ENCODE measurements at regions not wholly inside any gene's neighbourhood (a gene's known extent, or its start where the extent isn't known, plus 50 kb on each side); places are given as distances from the start of the nearest gene placed in this dataset.

GRCh38 chrX:68936608-68937007, 107.8 kb downstream of the EFNB1 start:
- TF ChIP-seq CTCF (IDR thresholded peaks at IDR 0.05; ENCODE audit: extremely low read depth, missing control alignments), result no peak
- DNase-seq (ENCODE audit: low spot score), result no peak

- TF ChIP-seq CTCF (IDR thresholded peaks at IDR 0.05; ENCODE audit: extremely low read depth, missing control alignments), result no peak
- no peak for DNase-seq (ENCODE audit: low spot score)
These were observed 107.3 kb downstream of the EFNB1 start for GRCh38 chrX:68936126-68936525.

- TF ChIP-seq CTCF (IDR thresholded peaks at IDR 0.05; ENCODE audit: extremely low read depth, missing control alignments), result no peak
- no peak for DNase-seq (ENCODE audit: low spot score)
These were observed 106.5 kb downstream of the EFNB1 start for GRCh38 chrX:68935362-68935761.

GRCh38 chrX:68934922-68935321, 106.1 kb downstream of the EFNB1 start:
- TF ChIP-seq CTCF (IDR thresholded peaks at IDR 0.05; ENCODE audit: extremely low read depth, missing control alignments), result no peak

GRCh38 chrX:68934421-68934820, 105.6 kb downstream of the EFNB1 start:
- no peak for DNase-seq (ENCODE audit: low spot score)

More at GRCh38 chrX:68934922-68935321, 106.1 kb downstream of the EFNB1 start:
- DNase-seq (ENCODE audit: low spot score), result no peak

GRCh38 chrX:68932611-68933010, 103.8 kb downstream of the EFNB1 start:
- no peak for TF ChIP-seq CTCF (IDR thresholded peaks at IDR 0.05; ENCODE audit: extremely low read depth, missing control alignments)
- DNase-seq (ENCODE audit: low spot score), result no peak

More at GRCh38 chrX:68934421-68934820, 105.6 kb downstream of the EFNB1 start:
- no peak for TF ChIP-seq CTCF (IDR thresholded peaks at IDR 0.05; ENCODE audit: extremely low read depth, missing control alignments)

- no peak for DNase-seq (ENCODE audit: low spot score)
- no peak for TF ChIP-seq CTCF (IDR thresholded peaks at IDR 0.05; ENCODE audit: extremely low read depth, missing control alignments)
These were observed 102.5 kb downstream of the EFNB1 start for GRCh38 chrX:68931345-68931744.

All from GM20000 (cell line).